Body of pancreas (tissue), 4 donors: ENCODE measurements at regions not wholly inside any gene's neighbourhood (a gene's known extent, or its start where the extent isn't known, plus 50 kb on each side); places are given as distances from the start of the nearest gene placed in this dataset.

Experiments
- CTCF ChIP-seq, 7 experiments: fragments of 450-650 bp in 4 of 7; fragments of 200-600 bp in 3 of 7; sonication (generic) in 3 of 7; IDR thresholded peaks; one replicate each; pipeline ENCODE4 v1.5.1; 2016 to 2019; ENCODE audit warnings: antibody characterized with exemption in 7 of 7
- POLR2A ChIP-seq, 3 donors: fragments of 450-650 bp; IDR thresholded peaks; one replicate each; pipeline ENCODE4 v1.6.1; 2016; ENCODE audit warnings: antibody characterized with exemption in 3 of 3, mild to moderate bottlenecking in 2 of 3

- no peak for TF ChIP-seq CTCF (IDR thresholded peaks at IDR 0.05)
- TF ChIP-seq POLR2A (IDR thresholded peaks at IDR 0.05): no peak
Measured at GRCh38 chr10:31145986-31146385, 114.3 kb upstream of the ZNF438 start.
